PC-9 (cell line): ENCODE measurements at regions not wholly inside any gene's neighbourhood (a gene's known extent, or its start where the extent isn't known, plus 50 kb on each side); places are given as distances from the start of the nearest gene placed in this dataset.
"Not testable (repeated sequence)": the region's sequence is repeated elsewhere in the genome, so short reads cannot be mapped to it uniquely, and the experiment has no call there.

Experiments
- CTCF ChIP-seq: fragments of 200-600 bp; sonication (generic); conservative IDR thresholded peaks from 2 replicates; pipeline ENCODE4 v1.6.1; 2017; ENCODE audit warnings: mixed run types, antibody characterized with exemption, mild to moderate bottlenecking, moderate library complexity
- EZH2 ChIP-seq: fragments of 200-600 bp; sonication (generic); IDR thresholded peaks from 2 replicates; pipeline ENCODE4 v1.8.0; 2017; ENCODE audit warnings: antibody characterized with exemption, low read depth

GRCh38 chr10:65794861-65795260 lies 1131.0 kb upstream of the LRRTM3 start:
- not testable (repeated sequence) for TF ChIP-seq CTCF, EZH2
